T-helper 17 cell (primary cell): ENCODE measurements at regions not wholly inside any gene's neighbourhood (a gene's known extent, or its start where the extent isn't known, plus 50 kb on each side); places are given as distances from the start of the nearest gene placed in this dataset.

Experiments
- ATAC-seq: fragments of 150-1000 bp; cut with Tn5 transposase; 2 replicates; pipeline ENCODE4 v1.10.0; 2021; ENCODE audit warnings: mild to moderate bottlenecking, moderate library complexity
- DNase-seq, 3 donors: peaks; one replicate each; pipeline versions ENCODE4 v3.0.0 to v3.0.0-alpha.2; 2020 to 2021
- H3K9me3 ChIP-seq: one replicate; pipeline ENCODE4 v1.7.0; 2013; ENCODE audit warnings: low read length, mild to moderate bottlenecking; ENCODE audit not compliant: control insufficient read depth, poor library complexity, severe bottlenecking
- H3K27ac Mint-ChIP-seq: one replicate; pipeline ENCODE4 v1.8.0; 2022; ENCODE audit warnings: mild to moderate bottlenecking, moderate library complexity, mixed read lengths
- H3K27me3 Mint-ChIP-seq: one replicate; pipeline ENCODE4 v1.8.0; 2022; ENCODE audit warnings: mixed read lengths
- H3K36me3 Mint-ChIP-seq: one replicate; pipeline ENCODE4 v1.8.0; 2022; ENCODE audit warnings: low read depth, mixed read lengths
- H3K4me1 Mint-ChIP-seq: one replicate; pipeline ENCODE4 v1.8.0; 2022; ENCODE audit warnings: mild to moderate bottlenecking, mixed read lengths
- H3K4me3 Mint-ChIP-seq: one replicate; pipeline ENCODE4 v1.8.0; 2022; ENCODE audit warnings: mild to moderate bottlenecking, moderate library complexity, mixed read lengths

DNA sequence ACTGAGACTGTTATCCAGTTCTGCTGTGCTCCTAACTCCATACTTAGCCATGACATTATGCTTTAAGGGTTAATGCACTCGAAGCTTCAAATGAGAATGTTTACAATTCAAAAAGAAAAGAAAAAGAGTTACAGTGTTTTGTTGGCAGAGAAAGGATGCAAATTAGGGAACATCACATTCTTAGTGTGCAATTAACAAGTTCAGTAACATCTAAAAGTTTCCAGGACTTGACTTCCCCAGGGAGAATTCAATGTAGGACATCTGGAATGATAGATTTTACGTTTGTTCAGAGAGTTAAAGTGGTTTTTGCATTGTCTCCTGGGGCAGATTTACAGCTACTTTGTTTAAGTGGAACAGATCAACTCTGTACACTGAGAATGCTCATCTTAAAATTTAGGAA lies 525.2 kb downstream of the LIG4 start:
- Mint-ChIP-seq H3K27me3 (no peaks in the 10 kb centered on the region), H3K36me3 (no peaks in the 10 kb centered on the region), H3K4me1 (no peaks in the 10 kb centered on the region), H3K27ac (no peak overlapping the region), H3K4me3 (no peak overlapping the region)
- H3K9me3 ChIP-seq, result no peaks in the 10 kb centered on the region
- ATAC-seq, result no peak
- DNase-seq, result no peak

DNA sequence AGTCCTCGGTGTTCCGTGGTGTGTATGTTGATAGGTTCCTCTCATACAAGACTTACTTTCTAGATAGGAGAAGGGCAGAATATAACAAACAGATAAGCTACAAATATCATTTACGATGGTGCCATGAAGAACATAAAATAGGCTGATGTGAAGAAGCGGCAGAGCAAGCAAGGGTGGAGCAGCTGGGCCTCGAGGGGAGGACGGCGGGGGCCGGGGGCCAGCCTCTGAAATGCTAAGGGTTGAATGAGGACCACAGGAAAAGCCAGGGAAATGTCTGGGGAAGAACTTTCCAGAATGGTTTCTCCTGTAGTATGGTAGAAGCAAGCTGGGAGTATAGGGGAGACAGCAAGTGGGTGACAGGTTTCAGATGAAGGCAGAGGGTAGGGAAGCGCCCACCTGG lies 529.5 kb downstream of the LIG4 start:
- ATAC-seq (no peak), DNase-seq (no peak)
- Mint-ChIP-seq H3K27me3 (no peaks in the 10 kb centered on the region), H3K36me3 (no peaks in the 10 kb centered on the region), H3K4me3 (no peak overlapping the region), H3K4me1 (no peaks in the 10 kb centered on the region), H3K27ac (no peak overlapping the region)
- no peaks in the 10 kb centered on the region for H3K9me3 ChIP-seq

DNA sequence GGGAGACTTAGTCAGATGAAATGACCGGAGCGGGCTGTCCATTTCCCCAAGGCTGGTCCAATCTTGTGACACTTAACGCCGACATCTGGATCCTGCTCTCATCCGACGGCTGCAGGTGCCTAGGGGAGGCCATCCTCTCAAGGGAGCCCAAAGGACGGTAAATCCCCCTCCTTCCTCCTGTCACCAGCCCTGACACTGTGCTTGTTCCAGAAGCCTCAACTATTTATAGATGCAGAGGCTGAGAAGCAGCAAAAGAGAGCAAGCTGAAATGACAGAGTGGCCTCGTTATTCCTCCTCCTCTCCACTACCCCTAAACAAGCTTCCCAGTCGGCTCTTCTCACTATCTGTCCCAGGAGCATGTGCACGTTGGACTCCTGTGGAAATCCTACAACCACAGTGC lies 533.7 kb downstream of the LIG4 start:
- no peaks in the 10 kb centered on the region for H3K36me3 Mint-ChIP-seq
- H3K27me3 Mint-ChIP-seq, result no peaks in the 10 kb centered on the region
- ATAC-seq (no peak), DNase-seq (no peak)
- no peaks in the 10 kb centered on the region for H3K4me1 Mint-ChIP-seq
- H3K9me3 ChIP-seq, result no peaks in the 10 kb centered on the region
- no peak overlapping the region for H3K4me3 Mint-ChIP-seq
- H3K27ac Mint-ChIP-seq, result no peak overlapping the region

DNA sequence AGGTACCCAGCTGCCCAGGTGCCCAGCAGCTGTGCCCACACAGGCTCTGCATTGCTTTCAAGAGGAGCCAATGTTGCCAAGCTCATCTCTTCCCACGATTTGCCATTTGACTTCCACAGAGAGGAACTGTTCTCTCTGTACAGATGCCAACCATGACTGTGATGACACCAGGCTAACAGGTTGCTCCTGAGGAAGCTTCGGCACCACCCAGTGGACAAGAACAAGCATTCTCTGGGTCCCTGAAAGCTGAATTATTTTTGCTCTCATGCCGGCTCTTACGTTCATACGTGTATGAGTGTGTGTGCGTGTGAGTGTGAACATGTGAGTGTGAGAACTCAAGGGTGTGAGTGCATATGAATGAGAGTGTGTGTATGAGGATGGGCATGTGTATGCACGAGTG lies 535.2 kb downstream of the LIG4 start:
- no peak for DNase-seq
- Mint-ChIP-seq H3K36me3 (no peaks in the 10 kb centered on the region), H3K4me3 (no peak overlapping the region), H3K27ac (no peak overlapping the region), H3K27me3 (no peaks in the 10 kb centered on the region), H3K4me1 (no peaks in the 10 kb centered on the region)
- ATAC-seq, result no peak
- no peaks in the 10 kb centered on the region for H3K9me3 ChIP-seq

DNA sequence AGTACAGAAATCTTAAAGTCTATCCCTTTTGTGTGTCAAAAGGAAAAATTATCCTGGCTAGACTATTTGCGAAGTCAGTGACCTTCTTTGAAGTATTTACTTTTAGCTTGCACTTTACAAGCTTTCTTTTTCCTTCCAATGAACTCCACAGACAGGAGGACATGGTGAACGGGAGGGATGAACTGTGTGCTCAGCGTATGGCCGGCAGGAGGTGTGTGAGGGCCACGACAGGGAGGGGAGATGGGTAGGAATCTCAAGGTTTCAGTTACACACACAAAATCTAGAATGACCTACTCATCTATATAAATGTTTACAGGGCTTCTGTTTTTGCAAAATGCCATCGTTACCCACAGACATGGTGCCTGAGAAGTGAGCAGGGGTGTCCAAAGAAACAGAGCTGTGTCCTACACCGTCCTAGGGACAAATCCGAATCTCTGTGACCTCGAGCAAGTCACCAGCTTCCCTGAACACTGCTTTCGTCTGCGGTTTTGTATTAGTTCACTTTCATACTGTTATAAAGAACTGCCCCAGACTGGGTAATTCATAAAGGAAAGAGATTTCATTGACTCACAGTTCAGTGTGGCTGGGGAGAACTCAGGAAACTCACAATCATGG lies 537.2 kb downstream of the LIG4 start:
- Mint-ChIP-seq H3K36me3 (no peaks in the 10 kb centered on the region), H3K4me1 (no peaks in the 10 kb centered on the region), H3K27ac (no peak overlapping the region), H3K4me3 (no peak overlapping the region), H3K27me3 (no peaks in the 10 kb centered on the region)
- DNase-seq (no peak), ATAC-seq (no peak)
- H3K9me3 ChIP-seq, result no peaks in the 10 kb centered on the region

DNA sequence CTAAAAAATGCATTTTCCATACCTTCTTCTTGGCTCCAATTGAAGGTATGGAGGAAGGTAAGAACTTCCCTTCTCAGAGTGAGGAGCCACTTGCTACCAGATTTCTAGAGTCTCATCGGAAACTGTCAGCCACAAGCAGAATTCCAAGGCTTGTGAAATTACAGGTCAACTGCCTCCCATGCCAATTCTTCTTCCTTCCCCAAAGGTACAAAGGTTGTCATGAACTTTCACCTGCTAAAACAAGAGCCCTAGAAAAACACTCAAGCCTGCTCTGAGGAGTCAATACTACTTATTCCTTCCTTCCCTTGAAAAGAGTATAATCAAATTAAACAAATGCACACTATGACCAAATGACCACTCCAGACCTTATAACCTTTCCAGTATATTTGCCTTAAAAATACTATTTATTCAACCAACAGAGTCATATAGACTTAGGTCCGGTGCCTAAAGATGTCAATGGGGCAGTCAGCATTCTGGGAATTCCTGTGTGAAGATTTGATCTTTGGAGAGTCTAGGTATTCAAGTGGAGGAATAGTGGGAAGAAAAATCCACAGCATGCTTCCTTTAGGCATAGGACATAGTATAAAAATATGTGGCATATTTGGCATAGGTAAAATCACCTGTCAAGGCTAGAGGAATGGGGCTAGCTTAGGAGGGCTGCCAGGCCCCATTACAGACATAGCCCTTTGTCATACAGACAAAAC lies 539.3 kb downstream of the LIG4 start:
- Mint-ChIP-seq H3K4me1 (no peaks in the 10 kb centered on the region), H3K4me3 (no peak overlapping the region), H3K36me3 (no peaks in the 10 kb centered on the region), H3K27me3 (no peaks in the 10 kb centered on the region), H3K27ac (no peak overlapping the region)
- H3K9me3 ChIP-seq, result no peaks in the 10 kb centered on the region
- DNase-seq (no peak), ATAC-seq (no peak)

DNA sequence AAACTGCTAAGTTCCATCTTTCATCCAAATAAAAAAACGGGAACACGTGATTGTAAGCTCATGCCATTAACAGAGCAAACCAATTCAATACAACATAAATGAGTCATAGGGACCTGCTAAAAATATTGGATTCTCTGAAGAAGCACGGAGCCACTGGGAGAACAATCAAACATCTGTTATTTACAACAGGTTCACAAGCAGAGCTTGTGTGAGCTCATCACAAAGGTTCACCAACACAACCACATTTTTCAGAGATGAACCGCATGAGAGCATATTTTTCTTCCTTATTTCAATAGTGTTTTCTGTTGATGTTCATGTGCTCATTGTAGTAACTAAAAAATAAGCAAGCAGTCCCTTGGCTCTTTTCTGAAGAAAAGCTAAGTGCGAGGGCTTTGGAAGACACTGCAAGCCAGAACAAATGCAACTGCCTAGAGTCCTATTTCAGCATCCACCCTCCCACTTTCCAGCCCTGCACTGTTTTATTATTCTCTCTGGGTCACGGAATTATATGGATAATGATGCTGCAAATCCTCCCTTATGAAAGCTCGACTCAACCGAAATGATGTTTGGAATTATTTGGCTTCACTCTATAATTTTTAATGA lies 545.8 kb downstream of the LIG4 start:
- Mint-ChIP-seq H3K27me3 (no peaks in the 10 kb centered on the region), H3K4me1 (no peaks in the 10 kb centered on the region), H3K36me3 (no peaks in the 10 kb centered on the region), H3K27ac (no peak overlapping the region), H3K4me3 (no peak overlapping the region)
- ATAC-seq, result no peak
- DNase-seq, result no peak
- no peaks in the 10 kb centered on the region for H3K9me3 ChIP-seq

DNA sequence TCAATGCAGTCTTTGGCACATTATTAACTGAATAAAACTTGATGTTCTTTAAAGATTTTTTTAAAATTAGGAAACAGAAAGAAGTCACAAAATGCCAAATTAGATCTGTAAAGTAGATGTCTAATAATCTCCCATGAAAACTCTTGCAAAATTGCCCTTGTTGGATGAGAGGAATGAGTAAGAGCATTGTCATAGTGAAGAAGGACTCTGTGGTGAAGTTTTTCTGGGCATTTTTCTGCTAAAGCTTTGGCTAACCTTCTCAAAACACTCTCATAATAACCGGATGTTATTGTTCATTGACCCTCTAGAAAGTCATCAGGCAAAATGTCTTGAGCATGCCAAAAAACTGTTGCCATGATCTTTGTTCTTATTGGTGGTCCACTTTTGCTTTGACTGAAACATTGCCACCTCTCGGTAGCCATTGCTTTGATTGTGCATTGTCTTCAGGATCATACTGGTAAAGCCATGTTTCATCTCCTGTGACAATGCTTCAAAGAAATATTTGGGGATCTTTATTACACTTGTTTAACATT lies 549.3 kb downstream of the LIG4 start:
- Mint-ChIP-seq H3K27ac (no peak overlapping the region), H3K36me3 (no peaks in the 10 kb centered on the region), H3K4me1 (no peaks in the 10 kb centered on the region), H3K27me3 (no peaks in the 10 kb centered on the region), H3K4me3 (no peak overlapping the region)
- H3K9me3 ChIP-seq, result no peaks in the 10 kb centered on the region
- DNase-seq, result no peak
- no peak for ATAC-seq

DNA sequence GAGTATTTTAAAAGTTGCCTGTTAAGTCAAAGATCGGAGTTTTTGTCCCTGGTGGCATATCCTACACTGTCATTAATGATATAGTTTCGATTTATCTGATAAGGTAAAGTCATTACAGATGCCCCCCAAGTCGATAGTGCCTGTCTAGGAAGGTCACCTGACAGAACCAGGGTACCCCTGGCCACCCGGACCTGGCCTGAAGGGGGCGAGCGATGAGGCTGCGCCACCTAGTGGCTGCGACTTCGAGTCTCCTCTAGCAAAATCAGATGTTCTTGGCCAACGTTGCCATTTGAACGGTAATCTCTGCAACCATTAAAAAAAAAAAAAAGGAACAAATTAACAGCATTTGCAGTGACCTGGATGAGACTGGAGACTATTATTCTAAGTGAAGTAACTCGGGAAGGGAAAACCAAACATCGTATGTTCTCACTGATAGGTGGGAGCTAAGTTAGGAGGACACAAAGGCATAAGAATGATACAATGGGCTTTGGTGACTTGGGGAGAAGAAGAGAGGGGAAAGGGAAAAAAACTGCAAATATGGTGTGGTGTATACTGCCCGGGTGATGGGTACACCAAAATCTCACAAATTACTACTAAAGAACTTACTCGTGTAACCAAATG lies 565.1 kb downstream of the LIG4 start:
- no peak overlapping the region for H3K27ac Mint-ChIP-seq
- ATAC-seq (no peak), DNase-seq (no peak)
- no peaks in the 10 kb centered on the region for H3K9me3 ChIP-seq
- no peaks in the 10 kb centered on the region for H3K36me3 Mint-ChIP-seq
- no peaks in the 10 kb centered on the region for H3K27me3 Mint-ChIP-seq
- H3K4me1 Mint-ChIP-seq, result no peaks in the 10 kb centered on the region
- no peak overlapping the region for H3K4me3 Mint-ChIP-seq

DNA sequence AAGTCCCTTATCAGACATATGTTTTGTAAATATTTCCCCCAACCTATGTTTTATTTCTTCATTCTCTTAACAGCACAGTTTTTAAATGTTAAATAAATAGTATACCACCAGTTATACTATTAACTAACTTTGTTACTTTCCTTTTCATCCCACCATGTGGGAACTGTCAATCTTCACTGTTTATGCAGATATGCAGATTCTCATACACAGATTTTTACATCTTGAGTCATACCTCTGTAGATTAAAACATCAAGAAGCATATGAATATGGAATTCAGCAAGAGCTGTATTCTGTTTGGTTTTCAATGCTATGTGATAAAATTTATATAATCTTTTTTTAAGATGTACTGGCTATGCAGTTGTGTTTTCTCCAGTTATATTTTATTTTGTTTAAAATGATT lies 566.3 kb downstream of the LIG4 start:
- Mint-ChIP-seq H3K27ac (no peak overlapping the region), H3K4me1 (no peaks in the 10 kb centered on the region), H3K36me3 (no peaks in the 10 kb centered on the region), H3K27me3 (no peaks in the 10 kb centered on the region), H3K4me3 (no peak overlapping the region)
- DNase-seq (no peak), ATAC-seq (no peak)
- H3K9me3 ChIP-seq, result no peaks in the 10 kb centered on the region

DNA sequence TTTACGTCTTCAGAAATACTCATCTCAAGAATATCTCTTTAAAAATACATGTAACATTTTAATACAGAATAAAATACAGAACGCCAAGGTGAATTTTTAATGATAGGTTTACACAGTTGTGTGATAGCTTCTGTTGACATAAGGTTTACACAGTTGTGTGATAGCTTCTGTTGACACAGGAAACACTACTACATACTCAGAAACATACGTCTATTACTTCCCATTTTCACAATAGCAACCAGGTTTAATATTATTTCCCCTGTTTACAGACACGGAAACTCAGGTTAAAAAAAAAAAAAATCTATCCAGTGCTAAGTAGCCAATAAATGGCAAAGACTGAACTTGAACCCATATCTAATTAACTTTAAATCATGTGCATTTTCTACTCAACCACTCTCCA lies 571.2 kb downstream of the LIG4 start:
- Mint-ChIP-seq H3K4me1 (no peaks in the 10 kb centered on the region), H3K4me3 (no peak overlapping the region), H3K27ac (no peak overlapping the region), H3K36me3 (no peaks in the 10 kb centered on the region), H3K27me3 (no peaks in the 10 kb centered on the region)
- ATAC-seq (no peak), DNase-seq (no peak)
- no peaks in the 10 kb centered on the region for H3K9me3 ChIP-seq

DNA sequence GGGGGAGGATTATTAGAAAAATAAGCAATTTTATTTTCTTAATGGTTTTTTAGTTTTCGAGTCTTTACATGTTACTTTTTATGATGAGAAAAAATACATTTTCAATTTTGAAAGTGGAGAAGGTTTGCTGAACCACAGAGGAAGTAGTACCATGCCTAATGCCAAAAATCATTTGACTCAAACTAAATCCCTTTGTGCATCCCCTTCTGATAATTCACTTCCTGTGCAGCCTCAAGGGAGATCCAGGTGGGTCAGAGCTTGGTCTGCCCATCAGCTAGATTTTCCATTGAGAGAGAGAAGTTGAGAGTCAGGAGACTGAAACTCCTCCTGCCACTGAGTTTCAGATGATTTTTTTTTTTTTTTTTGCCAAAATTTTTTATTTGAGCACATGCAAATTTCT lies 571.7 kb downstream of the LIG4 start:
- H3K9me3 ChIP-seq, result no peaks in the 10 kb centered on the region
- ATAC-seq (no peak), DNase-seq (no peak)
- no peaks in the 10 kb centered on the region for H3K4me1 Mint-ChIP-seq
- H3K4me3 Mint-ChIP-seq, result no peak overlapping the region
- H3K27ac Mint-ChIP-seq, result no peak overlapping the region
- no peaks in the 10 kb centered on the region for H3K27me3 Mint-ChIP-seq
- H3K36me3 Mint-ChIP-seq, result no peaks in the 10 kb centered on the region

DNA sequence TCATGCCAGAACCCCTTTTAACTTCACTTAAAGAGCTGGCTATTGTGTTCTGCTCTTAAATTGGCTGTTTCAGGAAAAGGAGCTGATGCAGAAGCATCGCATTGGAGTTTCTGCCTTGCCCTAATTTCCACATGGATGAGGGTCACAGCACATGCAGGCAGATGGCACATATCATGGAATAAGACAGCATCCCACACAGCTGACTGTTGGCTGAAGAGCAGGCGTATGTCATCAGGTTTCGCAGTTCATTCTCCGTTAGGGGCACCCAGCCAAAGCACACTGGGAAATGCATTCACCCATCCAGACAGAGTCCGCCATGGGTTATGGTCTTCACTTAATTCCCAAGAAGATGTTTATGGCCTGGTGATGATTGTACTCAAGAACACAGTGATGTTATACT lies 572.5 kb downstream of the LIG4 start:
- H3K9me3 ChIP-seq, result no peaks in the 10 kb centered on the region
- Mint-ChIP-seq H3K4me3 (no peak overlapping the region), H3K27ac (no peak overlapping the region), H3K27me3 (no peaks in the 10 kb centered on the region), H3K36me3 (no peaks in the 10 kb centered on the region), H3K4me1 (no peaks in the 10 kb centered on the region)
- ATAC-seq (no peak), DNase-seq (no peak)
